Effector memory CD4-positive, alpha-beta T cell (primary cell): ENCODE measurements at regions not wholly inside any gene's neighbourhood (a gene's known extent, or its start where the extent isn't known, plus 50 kb on each side); places are given as distances from the start of the nearest gene placed in this dataset.

ENCODE experiments used
- DNase-seq, 3 donors: peaks; one replicate each; pipeline ENCODE4 v3.0.0-alpha.2; 2020
- H3K27ac ChIP-seq: 2 replicates; pipeline ENCODE4 v1.7.0; 2013; ENCODE audit warnings: mild to moderate bottlenecking, low read length, moderate library complexity; ENCODE audit not compliant: insufficient read depth, poor library complexity, severe bottlenecking
- H3K27me3 ChIP-seq: replicated peaks from 2 replicates; pipeline ENCODE4 v1.7.0; 2013; ENCODE audit warnings: mild to moderate bottlenecking, low read length; ENCODE audit not compliant: insufficient read depth, control insufficient read depth, poor library complexity, severe bottlenecking
- H3K36me3 ChIP-seq: 2 replicates; pipeline ENCODE4 v1.7.0; 2013; ENCODE audit warnings: mild to moderate bottlenecking, low read length, moderate library complexity; ENCODE audit not compliant: control insufficient read depth, insufficient read depth
- H3K4me1 ChIP-seq: 2 replicates; pipeline ENCODE4 v1.7.0; 2013; ENCODE audit warnings: low read length, mild to moderate bottlenecking; ENCODE audit not compliant: control insufficient read depth, insufficient read depth, poor library complexity, severe bottlenecking
- H3K4me3 ChIP-seq: 2 replicates; pipeline ENCODE4 v1.7.0; 2013; ENCODE audit warnings: low read length, low read depth, mild to moderate bottlenecking; ENCODE audit not compliant: insufficient read depth, poor library complexity, severe bottlenecking
- H3K9me3 ChIP-seq: 2 replicates; pipeline ENCODE4 v1.7.0; 2013; ENCODE audit warnings: mild to moderate bottlenecking, low read length, moderate library complexity; ENCODE audit not compliant: control insufficient read depth

DNA sequence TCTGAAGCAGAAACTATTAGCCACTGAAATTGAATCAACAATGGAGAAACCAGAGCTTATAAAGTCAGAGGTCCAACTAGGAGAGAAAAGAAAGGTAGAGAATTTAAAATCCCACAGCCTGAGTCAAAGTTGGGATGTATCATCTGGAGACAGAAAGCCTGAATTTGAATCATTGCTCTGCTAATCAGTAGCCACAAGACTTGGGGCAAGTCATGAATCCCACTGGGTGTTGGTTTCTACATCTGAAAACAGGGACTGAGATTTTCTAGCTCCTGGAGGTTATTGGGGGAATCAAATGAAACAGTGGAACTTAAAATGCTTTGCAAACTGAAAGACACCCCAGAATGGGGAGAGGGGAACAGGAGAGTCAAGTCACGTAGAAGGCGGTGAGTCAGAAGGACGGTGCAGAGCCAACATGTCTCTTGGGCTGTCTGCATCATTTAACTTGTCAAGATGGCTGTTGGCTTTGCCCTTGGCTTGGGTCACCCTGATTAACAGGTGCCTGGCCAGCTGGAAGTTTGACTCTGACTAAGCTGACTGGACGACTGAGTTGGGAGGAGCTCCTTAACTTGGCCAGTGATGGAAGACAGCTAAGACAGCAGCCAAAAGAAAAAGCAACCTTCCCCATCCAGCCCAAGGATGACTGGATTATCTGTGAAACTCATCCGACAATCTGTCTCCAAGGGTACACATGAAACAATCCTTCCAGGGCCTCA, 60.6 kb upstream of the ADRA1B start:
- no peaks in the 10 kb centered on the region for H3K27me3 ChIP-seq
- H3K4me3 ChIP-seq = no peak overlapping the region
- no peaks in the 10 kb centered on the region for H3K9me3 ChIP-seq
- H3K4me1 ChIP-seq = no peaks in the 10 kb centered on the region
- DNase-seq = no peak
- H3K36me3 ChIP-seq = no peaks in the 10 kb centered on the region
- no peak overlapping the region for H3K27ac ChIP-seq

DNA sequence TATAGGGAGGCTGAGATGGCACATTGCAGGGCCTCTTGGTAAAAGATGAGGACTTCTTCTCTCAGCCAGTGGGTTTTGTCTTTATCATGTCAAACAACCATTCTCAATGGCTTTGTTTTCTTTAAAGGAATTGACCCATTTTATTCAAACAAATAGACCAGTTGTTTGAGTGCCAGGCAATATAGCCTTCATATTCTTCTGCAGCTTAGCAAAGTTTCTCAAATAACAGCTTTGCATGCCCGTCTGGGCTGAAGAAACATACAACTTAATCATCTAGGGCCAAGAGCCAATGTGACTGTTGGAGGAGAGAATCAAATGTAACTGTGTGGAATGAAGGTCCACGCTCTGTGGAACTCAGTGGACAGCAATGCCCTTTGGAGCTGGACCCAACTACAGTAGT, 57.4 kb upstream of the ADRA1B start:
- Histone ChIP-seq H3K36me3 (no peaks in the 10 kb centered on the region), H3K4me3 (no peak overlapping the region), H3K9me3 (no peaks in the 10 kb centered on the region), H3K4me1 (no peaks in the 10 kb centered on the region), H3K27ac (no peak overlapping the region), H3K27me3 (no peaks in the 10 kb centered on the region)
- DNase-seq = no peak

DNA sequence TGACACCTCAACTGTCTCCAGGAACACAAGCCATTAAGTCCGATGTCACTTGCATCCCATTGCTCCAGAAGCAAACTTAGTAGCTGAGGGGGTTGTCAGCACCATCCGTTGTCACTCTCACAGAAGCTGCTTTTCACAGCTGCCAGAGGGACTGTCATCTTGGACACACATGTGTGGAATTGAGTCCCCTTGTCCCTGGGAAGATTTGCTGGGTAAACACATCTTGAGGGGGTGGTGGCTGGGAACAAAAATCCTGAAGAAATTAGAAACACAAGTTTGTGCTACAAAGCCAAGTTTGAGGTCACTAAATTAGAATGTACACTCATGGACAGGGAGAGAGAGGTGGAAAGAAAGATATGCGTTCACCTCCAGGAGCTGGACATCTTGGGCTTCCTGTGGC, 55.2 kb upstream of the ADRA1B start:
- no peak for DNase-seq

DNA sequence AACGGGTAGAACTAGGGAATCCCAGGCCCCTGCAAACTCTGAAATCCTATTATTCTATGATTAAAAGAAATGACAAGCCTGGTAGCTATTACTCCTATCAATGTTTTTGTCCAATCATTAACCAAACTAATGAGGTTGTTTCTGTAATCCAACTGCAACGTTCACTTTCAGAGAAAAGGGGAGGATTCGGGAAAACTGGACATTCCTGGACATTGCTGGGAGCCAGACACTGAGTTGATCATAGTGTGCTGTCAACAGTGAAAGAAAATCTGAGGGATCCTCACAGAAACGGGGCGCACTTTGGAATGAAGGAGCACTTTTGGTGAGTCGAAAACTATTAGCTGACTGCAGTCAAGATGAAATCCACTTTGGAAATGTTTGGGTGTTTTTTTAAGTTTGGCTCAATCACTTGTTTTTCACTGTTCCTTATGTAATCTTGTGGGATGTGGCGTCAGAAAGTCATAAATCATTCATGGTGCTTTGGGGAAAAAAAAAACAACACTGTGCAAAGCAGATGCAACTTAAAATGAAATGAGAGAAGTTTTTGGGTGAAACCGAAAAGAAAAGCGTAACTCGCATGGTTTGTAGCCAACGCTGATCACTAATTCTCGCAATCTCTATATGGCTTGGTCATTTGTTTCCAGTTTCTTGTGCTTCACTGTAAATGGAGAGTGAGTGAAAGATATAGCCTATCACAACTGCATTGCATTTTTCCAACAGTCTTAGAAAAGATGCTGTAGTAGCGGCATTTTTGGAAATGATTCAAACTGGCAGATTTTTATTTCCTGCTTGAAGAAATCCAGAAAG, 51.2 kb upstream of the ADRA1B start:
- Histone ChIP-seq H3K27ac (no peak overlapping the region), H3K36me3 (no peaks in the 10 kb centered on the region), H3K4me1 (no peaks in the 10 kb centered on the region), H3K27me3 (no peaks in the 10 kb centered on the region), H3K4me3 (no peak overlapping the region), H3K9me3 (no peaks in the 10 kb centered on the region)
- no peak for DNase-seq

More for the DNA sequence above, 55.2 kb upstream of the ADRA1B start:
- no peaks in the 10 kb centered on the region for H3K4me1 ChIP-seq
- no peaks in the 10 kb centered on the region for H3K27me3 ChIP-seq
- no peaks in the 10 kb centered on the region for H3K36me3 ChIP-seq
- H3K27ac ChIP-seq = no peak overlapping the region
- H3K4me3 ChIP-seq = no peak overlapping the region
- no peaks in the 10 kb centered on the region for H3K9me3 ChIP-seq

DNA sequence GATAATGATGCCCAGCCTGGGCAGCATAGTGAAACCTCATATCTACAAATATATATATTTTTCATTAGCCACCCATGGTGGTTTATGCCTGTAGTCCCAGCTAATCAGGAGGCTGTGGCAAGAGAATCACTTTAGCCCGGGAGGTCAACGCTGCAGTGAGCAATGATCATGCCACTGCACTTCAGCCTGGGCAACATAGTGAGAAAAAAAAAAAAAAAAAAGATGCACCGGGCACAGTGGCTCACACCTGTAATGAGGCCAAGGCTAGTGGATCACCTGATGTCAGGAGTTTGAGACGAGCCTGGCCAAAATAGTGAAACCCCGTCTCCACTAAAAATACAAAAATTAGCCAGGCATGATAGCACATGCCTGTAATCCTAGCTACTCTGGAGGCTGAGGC, 50.2 kb upstream of the ADRA1B start:
- H3K9me3 ChIP-seq = no peaks in the 10 kb centered on the region
- no peaks in the 10 kb centered on the region for H3K4me1 ChIP-seq
- H3K36me3 ChIP-seq = no peaks in the 10 kb centered on the region
- DNase-seq = no peak
- no peak overlapping the region for H3K27ac ChIP-seq
- no peaks in the 10 kb centered on the region for H3K27me3 ChIP-seq
- H3K4me3 ChIP-seq = no peak overlapping the region
